DND-41 (cell line): ENCODE measurements at regions not wholly inside any gene's neighbourhood (a gene's known extent, or its start where the extent isn't known, plus 50 kb on each side); places are given as distances from the start of the nearest gene placed in this dataset.

Source experiments
- CTCF ChIP-seq: IDR thresholded peaks from 2 replicates; pipeline ENCODE4 v1.5.1; 2012; ENCODE audit warnings: borderline replicate concordance, low read length, moderate library complexity, mild to moderate bottlenecking; ENCODE audit not compliant: poor library complexity, severe bottlenecking; ENCODE audit errors: extremely low read depth
- EZH2 ChIP-seq: IDR thresholded peaks from 3 replicates; pipeline ENCODE4 v1.6.1; 2012; ENCODE audit warnings: borderline replicate concordance, low read depth, mild to moderate bottlenecking, moderate library complexity, low read length, inconsistent platforms; ENCODE audit not compliant: severe bottlenecking

GRCh38 chr2:57314682-57315081 lies 731.9 kb upstream of the VRK2 start:
- TF ChIP-seq CTCF (no peak), EZH2 (no peak)
